RKO (cell line): ENCODE measurements at regions not wholly inside any gene's neighbourhood (a gene's known extent, or its start where the extent isn't known, plus 50 kb on each side); places are given as distances from the start of the nearest gene placed in this dataset.
A peak's percentile ranks its signal among the peaks of the same experiment; 100 is the strongest.

Source experiments
- DNase-seq: peaks from one replicate; pipeline ENCODE4 v3.0.0-alpha.2; 2016; ENCODE audit warnings: low spot score

DNA sequence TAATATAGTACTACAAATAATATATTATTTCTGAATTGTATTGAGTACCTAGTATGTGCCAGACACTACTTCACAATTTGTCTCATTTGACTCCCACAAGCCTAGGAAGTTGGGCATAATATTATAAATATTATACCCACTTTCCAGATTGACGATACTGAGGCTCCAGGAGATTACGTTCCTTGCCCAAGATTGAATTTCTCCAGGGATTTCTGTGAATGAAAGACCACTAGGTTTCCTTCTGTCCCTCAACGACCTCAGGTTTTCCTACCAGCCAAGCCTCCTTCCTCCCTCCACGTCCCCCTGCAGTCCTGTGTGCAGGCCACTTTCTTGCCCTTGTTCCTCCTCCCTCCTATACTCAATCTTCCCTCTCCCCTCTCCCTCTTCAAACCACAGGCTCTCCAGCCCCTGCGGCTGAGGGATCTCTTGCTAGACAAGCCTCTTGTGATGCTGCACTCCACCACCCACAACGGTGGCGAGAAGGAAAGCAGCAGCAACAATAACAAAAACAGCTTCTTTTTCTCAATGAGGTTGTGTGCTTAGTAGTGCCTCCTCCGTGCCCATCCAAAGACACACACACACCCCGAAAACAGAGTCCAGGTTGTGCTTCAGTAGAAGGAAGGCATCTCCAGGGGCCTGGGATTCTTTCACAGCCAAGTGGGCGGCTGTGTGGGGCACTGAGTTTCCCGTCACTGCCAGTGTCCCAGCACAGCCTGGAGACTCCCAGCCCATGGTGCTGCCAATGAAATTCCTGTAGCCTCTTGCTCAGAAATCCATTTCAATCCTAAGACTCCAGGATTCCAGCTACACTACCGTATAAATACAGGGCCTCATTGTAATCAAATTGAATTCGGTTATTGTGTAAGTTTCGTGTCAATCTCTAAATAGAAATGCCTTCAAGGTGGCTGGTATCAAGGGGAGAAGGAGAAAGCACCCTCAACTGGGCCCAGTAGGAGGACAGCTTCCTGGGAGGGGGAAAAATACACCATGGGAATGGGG lies 94.4 kb downstream of the NCR2 start:
- no peak for DNase-seq

DNA sequence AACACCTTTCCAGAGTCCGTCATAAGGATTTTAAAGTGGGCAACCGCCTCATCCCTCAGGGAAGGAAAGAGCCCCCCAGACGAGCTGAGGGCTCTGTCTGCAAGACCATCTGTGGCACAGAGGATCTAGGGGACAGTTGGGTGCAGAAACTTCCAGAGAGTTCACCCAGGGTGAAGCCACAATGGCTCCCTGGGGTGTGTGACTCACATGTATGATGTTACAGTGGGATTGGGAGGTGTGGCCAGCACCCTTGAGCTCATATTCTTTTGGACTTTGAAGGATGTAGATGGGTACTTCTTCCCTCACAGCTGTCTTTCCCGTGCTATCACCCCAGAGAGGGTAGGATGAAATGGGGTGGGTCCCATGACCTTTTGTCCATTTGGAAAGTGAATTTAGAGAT lies 95.5 kb downstream of the NCR2 start:
- DNase-seq, result peak; percentile 41

DNA sequence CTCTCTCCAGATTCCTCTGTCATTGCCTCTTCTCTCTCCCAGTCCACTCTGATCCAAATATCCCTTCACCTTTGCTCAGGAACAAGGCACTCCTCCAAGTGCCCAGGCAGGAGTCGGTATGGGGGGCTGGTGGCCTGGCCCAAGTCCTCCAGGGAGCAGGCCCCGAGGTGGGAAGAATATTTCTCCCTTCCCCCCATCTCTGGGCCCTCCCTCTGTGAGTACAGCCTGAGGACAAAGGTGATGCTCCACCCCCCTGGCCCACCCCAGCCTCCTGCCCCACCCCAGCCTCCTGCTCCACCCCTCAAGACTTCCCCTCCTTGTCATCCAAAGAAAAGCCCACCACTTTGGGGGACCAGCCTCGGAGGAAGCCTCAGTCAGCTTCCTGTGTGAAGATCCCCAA lies 96.9 kb downstream of the NCR2 start:
- no peak for DNase-seq

DNA sequence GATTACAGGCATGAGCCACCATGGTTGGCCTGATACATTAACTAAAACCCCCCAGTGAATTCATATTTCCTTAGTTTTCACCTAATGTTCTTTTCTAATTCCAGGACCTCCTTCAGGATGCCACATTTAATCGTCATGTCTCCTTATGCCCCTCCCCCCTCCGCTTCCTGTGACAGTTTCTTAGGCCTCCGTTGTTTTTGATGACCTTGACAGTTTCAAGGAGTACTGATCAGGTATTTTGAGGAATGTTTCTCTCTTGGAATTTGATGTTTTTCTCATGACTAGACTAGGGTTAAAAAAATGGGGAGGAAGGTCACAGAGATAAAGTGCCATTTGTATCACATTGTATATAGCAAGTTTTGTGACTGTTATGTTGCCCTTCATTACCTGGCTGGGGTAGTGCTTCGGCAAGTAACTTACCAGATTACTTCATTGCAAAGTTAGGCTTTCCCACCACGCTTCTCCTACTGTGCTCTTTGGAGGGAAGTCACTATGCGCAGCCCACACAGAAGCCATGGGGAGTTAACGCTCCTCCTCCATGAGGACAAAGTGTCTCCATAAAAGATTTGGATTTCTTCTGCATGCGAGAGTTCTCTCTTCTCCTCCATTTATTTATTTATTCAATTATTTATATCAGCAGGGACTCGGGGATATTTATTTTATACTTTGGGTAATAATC lies 99.5 kb downstream of the NCR2 start:
- no peak for DNase-seq

DNA sequence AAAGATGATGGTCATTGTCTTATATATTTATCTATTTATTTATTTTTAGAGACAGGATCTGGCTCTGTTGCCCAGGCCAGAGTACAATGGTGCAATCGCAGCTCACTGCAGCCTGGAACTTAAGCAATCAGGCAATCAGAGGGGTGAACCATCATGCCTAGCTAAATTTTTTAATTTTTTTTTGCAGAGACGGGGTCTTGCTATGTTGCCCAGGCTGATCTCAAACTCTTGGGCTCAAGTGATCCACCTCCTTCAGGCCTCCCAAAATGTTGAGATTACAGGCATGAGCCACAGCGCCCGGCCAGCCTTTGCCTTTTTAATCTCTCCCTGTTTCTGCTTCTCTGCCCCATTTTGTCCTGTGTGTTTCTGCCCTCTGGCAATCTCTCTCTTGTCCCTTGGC lies 102.2 kb downstream of the NCR2 start:
- no peak for DNase-seq

DNA sequence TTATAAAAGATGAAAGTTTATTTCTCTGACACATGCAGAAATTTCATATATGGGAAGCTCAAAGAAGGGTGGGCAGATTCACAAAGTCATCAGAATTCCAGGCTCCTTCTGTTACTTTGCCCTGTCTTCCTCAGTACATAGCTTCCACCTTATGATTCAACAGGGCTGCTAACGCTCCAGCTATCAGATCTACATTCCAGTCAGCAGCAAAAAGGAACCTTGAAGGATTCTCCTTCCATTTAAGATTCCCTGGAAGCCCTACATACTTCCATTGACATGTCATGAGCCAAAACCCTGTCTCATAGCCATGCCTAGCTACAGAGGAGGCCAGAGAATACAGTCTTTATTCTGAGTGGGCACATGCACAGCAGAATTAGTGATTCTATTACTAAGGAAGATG lies 103.3 kb downstream of the NCR2 start:
- DNase-seq, result no peak

DNA sequence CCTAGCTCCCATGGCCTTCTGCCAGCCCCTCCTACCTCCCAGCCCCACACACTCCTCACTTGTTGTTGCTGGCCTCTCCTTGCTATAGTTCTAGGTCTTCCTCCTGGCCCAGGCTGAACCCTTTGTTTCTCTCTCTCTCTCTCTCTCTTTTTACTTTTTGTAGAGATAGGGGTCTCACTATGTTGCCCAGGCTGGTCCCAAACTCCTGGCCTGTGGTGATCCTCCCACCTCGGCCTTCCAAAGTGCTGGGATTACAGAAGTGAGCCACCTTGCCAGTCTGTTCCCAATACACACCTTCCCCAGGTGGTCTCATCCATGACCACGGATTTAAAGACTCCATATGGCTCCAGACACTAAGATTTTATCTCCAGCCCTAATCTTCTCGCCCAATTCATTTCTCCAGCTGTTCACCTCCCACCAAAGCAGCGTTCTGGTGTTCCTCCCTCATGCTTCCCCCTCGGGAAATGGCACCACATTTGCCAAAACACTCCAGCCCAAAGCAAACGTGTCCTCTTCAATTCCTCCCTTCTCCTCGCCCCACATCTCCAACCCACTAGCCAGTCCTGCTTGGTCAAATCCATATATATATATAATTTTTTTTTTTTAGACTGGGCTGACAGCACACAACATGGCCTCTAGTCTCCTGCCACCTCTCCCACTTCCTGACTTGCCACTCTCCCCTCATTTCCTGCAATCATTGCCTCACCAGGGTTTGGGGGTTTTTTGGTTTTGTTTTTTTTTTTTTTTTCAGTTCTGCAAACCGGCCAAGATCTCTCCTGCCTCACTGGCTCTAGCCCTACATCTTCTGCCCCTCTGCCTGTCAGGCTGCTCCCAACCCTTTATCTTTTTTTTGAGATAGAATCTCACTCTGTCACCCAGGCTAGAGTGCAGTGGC lies 104.4 kb downstream of the NCR2 start:
- DNase-seq, result no peak

DNA sequence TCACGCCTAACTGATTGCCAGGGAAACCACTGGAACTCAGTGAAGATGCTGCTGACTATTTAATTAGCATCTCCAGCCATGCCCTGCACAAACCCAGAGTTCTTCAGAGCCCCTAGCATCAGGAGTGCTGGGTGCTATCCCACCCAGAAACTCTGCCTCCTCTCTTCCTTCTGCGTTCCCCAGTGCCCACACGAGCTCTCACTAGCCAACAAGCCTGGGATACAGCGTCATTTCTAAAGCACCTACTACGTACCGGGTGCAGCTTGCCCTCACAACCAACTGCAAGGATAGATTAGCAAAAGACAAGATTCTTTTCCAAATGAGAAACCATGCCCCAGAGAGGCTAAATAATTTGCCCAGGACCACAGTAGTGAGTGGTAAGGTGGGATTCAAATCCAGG lies 105.2 kb upstream of the FOXP4 start:
- no peak for DNase-seq

DNA sequence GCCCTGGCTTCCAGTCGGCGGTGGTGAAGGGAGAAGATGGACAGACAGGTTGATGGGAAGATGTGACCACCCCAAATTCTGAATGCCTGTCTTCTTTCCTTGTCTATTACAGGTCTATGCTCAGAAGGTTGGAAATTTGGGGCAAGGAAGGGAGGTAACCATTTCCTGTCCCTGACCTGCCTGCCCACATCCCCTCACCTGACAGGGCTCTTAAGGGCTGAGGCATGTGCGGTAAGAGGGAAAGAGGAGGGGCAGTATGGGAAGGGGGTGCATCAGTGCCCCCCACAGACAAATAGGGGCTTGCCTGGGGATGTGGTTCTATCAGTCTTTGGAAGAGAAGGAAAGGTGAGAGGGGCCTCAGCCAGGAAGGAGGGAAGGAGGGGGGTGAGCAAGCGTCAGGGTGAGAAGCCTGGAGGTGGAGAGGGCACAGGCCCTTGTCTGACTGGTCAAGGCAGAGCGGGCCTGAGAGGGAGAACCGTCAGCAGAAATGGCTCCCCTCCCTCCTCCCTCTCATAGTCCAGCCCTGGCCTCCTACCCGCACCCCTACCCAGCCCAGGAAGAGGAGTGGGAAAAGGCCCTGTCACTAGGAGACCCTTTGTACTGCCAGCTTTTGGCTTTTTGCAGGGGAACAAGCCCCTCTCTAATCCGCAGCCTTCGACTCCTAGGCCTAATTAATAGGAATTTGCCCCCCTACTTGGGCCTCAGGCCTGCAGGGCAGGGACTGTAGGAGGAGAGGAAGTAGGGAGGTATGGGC lies 104.4 kb upstream of the FOXP4 start:
- DNase-seq, result no peak

DNA sequence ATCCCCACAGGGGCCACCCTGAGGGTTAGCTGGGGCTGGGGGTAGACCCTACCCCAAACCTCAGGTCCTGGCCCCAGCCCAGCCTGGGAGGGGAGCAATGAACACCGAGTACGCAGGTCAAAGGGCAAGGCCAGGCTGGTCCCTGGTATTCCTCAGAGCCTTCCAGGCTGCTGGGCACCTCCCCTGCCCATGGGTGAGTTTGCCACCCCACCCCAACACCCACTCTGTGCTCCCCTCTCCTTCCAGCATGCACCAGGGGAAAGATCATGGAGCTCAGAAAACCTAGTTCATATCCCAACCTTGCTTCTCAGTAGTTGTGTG lies 103.9 kb upstream of the FOXP4 start:
- DNase-seq, result no peak

DNA sequence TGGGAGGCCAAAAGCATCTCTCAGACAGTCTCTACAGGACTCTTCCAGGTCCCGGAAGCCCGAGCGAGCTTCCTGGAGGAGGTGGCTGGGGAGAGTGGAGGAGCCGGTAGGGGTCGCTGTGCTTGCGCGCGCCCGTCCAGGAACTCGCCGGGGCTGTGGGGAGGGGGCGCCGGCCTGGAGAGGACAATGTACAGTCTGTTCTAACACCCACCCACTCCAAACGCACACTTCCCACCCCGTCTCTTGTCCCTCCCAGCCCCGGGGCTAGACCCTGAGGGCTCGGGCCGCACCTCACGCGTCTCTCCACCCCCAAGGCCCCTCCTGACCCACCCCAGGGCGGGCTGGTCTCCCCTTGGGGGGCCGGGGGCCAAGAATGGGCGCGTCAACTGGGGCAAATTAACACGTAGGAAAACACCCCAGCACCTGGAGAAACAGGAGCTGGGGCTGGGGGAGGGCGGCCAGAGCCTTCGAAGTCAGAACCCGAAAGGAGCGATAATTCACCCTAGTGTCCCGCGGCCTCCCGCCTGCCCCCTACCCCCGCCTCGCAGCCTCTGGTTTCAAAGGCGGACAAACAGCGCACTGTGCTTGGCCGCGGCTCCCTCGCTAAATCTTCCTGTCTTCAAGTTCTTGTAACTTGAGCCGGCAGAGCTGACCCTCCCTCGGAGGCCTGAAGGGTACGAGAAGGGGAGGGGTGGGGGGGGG lies 103.2 kb upstream of the FOXP4 start:
- DNase-seq, result no peak

DNA sequence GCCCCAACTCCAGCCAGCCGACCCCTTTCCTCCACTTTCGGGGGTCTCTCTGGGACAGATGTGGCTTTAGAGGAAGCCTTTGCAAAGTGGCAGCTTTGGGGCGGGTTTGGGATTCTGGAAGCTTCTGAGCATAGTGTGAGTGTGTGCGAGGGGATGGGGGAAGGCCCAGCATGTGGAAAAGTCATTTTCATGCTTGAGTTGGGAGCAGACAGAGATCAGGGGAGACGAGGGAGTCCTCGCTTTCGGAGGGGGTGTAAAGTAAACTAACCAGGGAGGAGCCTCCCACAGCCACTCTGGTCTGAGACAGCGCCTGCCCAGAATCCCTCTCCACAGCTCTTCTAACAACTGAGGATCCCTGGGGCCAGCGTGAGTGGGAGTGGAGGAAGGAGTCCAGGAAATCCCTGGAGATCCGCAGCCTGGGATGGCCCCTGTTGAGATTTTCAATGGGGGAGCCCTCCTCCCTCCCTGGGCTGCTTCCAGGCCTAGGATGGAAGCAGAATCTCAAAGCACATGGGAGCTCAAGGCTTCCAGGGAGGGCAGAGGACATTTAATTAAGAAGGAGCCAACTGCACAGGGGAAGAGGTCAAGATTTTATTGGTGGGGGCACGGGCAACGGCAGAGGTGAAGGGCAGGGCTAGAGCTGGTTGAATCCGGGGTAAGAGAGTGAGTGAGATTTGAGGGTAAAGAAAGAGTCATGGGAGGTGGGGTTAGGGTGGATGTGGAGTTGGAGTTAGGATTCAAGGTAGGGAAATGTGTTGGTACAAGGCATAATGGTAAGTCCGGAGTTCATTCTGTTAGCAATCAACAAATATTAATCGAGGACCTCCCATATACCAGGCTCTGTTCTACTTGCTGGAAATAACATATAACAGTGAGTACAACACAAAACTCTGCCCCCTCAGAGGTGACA lies 102.3 kb upstream of the FOXP4 start:
- DNase-seq, result no peak

DNA sequence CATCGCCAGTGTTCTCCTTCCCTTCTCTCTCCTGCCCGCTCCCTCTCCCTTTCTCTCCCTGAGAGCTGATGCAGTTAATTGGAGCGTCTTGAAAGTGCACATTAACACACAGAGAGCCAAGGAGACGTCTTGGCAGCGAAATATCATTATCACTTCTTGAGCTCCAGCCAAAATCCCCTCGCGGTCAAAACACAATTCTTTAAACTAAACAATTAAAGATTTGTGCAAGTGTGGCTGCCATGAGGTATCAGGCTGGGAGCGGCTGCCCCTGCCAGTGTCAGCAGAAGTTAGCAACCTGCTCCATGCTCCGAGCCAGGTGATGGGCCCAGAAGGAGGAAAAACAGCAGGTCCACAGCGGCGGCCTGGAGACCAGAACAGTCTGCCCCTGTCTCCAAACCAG lies 100.9 kb upstream of the FOXP4 start:
- no peak for DNase-seq

DNA sequence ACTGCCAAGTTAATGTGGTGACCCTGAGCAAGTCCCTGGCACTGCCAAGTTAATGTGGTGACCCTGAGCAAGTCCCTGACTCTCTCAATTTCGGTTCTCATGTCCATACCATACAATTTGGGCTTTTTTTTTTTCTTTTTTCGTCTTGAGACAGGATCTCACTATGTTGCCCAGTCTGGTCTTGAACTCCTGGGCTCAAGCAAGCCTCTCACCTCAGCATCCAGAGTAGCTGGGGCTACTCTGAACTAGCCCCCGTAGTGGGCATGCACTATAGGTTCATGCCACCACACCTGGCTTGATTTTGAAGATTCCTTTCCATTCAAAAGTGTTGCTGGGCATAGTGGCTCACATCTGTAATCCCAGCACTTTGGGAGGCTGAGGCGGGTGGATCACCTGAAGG lies 100.0 kb upstream of the FOXP4 start:
- no peak for DNase-seq

DNA sequence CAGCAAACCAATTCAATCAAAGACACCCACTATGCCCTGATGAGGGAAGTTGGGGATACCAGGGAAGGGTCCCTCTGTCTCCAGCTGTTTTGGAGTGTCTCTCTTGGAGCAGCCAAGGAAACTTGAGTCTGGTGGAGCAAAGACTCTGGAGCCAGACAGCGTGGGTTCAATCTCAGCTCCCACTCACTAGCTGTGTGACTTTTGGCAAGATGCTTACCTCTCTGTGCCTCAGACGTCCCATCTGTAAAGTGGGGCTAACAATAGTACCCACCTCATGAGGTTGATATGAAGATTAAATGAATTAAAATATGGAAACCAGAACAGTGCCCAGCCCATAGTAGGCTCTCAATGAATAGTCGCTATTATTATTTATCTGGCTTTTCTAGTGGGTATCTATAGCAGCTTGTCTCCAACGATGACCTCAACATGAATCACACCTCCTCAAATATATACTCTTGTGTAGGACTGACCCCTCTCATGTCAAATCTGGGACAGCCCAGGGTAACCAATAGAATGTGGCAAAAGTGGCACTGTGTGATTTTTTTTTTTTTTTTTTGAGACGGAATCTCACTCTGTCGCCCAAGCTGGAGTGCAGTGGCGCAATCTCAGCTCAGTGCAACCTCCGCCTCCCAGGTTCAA lies 99.2 kb upstream of the FOXP4 start:
- DNase-seq, result no peak

DNA sequence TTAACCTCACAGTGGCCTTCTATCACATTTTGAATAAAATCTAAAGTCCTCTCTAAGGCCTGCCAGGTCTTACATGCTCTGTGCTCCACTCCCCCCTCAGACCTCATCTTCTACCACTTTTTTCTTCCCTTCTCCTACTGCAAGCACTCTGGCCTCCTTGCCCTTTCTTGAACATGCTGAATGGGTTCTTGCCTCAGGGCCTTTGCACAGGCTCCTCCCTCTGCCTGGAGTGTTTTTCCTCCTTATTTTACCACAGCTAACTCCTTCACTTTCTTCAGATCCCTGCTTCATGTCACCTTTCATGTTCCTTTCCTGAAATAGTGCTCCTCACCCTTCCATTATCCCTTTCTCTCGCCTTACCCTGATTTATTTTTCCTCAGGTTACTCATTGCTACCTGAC lies 97.9 kb upstream of the FOXP4 start:
- no peak for DNase-seq

DNA sequence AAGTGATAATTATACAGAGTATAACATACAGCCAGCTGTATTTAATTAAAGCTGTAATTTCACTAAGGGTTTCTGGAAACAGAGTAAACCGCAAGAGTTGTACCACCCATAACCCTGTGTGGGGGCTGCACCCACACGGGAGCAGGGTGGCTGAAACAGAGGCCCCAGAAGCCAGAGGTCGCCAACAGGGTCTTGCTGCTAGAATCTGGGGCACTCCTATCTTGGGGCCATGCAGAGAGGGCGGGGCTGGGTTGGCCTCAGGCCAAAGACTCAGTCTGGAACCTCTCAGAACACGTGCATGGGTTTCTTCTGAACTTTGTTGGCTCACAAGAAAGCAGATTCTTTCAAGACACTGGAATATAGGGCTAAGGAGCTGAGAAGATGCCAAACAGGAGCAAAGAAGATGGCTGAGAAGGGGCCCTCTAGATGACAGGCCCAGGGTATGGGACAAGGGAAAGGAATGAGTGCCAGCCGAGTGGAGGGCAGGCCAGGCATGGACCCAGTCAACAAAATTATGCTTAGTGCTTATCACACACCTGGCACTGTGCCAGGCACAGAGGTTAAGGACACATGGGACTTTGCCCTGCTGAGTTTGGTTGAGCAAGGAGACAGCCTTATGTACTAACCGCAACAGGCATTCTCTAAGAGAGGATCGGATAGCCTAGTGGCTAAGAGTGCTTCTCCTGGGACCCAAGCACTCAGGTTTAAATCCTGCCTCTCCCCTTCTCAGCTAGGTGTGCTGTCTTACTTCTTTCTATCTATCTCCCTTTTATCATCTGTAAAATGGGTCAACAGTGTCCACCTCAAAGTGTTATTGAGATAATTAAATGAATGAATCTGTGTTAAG lies 96.6 kb upstream of the FOXP4 start:
- DNase-seq, result no peak

DNA sequence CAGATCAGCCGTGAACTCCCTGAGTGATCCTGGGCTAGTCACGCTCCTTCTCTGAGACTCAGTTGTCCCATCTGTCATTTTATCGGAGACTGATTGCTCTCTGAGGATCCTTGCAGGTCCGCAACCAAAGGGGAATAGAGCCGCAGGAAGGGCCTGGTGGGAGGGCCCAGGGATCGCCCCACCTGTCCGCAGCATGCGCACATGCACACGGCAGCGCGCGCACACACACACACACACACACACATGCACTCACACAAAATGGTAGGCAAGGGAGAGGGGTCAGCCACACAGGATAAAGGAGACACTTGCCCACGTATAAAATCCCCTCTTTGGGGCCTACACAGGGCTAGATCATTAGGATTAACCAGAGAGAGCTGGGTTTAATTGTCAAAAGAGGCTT lies 95.6 kb upstream of the FOXP4 start:
- DNase-seq, result no peak

DNA sequence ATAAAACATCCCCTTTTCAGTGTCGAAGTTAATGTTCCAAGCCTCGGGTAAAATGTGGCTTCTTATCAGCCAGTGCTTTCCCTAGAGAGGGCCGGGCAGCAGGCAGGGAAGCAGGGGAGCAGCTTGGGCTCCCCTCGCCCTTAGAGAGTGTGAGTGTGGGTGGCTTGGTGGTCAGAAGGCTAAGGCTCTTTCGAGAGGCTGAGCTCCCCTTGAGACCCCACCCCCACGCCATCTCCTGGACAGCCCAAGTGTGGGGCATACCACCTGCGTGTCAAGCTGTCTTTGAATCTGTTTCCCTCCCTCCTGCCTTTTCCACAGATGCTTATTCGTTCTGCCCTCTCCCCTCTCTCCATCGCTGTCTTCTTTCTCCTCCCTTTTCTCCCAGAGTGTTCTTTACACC lies 95.1 kb upstream of the FOXP4 start:
- DNase-seq, result no peak
